ENCODE measurements at regions not wholly inside any gene's neighbourhood (a gene's known extent, or its start where the extent isn't known, plus 50 kb on each side); places are given as distances from the start of the nearest gene placed in this dataset.

GRCh38 chr3:181764544-181764943, 52.8 kb downstream of the SOX2 start:
- FAIRE-seq: no peak

- no peak for FAIRE-seq
These were observed 58.6 kb downstream of the SOX2 start for GRCh38 chr3:181770296-181770695.

GRCh38 chr3:181771120-181771519, 59.4 kb downstream of the SOX2 start:
- FAIRE-seq: no peak

- FAIRE-seq: no peak
These were observed 60.4 kb downstream of the SOX2 start for GRCh38 chr3:181772166-181772565.

GRCh38 chr3:181773921-181774320, 62.2 kb downstream of the SOX2 start:
- no peak for FAIRE-seq

- FAIRE-seq: no peak
These were observed 70.7 kb downstream of the SOX2 start for GRCh38 chr3:181782306-181782954.

- FAIRE-seq: no peak
These were observed 78.8 kb downstream of the SOX2 start for GRCh38 chr3:181790561-181790960.

- no peak for FAIRE-seq
These were observed 79.6 kb downstream of the SOX2 start for GRCh38 chr3:181791056-181791955.

- FAIRE-seq: no peak
These were observed 81.3 kb downstream of the SOX2 start for GRCh38 chr3:181793006-181793405.

- no peak for FAIRE-seq
These were observed 82.5 kb downstream of the SOX2 start for GRCh38 chr3:181794011-181794790.

GRCh38 chr3:181796641-181797040, 84.9 kb downstream of the SOX2 start:
- no peak for FAIRE-seq

- no peak for FAIRE-seq
These were observed 85.7 kb downstream of the SOX2 start for GRCh38 chr3:181797431-181797830.

- FAIRE-seq: no peak
These were observed 94.0 kb downstream of the SOX2 start for GRCh38 chr3:181805703-181806102.

- FAIRE-seq: no peak
These were observed 96.3 kb downstream of the SOX2 start for GRCh38 chr3:181808053-181808452.

- no peak for FAIRE-seq
These were observed 112.0 kb downstream of the SOX2 start for GRCh38 chr3:181823716-181824115.

- no peak for FAIRE-seq
These were observed 113.2 kb downstream of the SOX2 start for GRCh38 chr3:181824961-181825360.

GRCh38 chr3:181839039-181839915, 127.6 kb downstream of the SOX2 start:
- FAIRE-seq: no peak

- FAIRE-seq: no peak
These were observed 128.2 kb downstream of the SOX2 start for GRCh38 chr3:181839916-181840297.

- FAIRE-seq: no peak
These were observed 132.5 kb downstream of the SOX2 start for GRCh38 chr3:181844211-181844610.

- no peak for FAIRE-seq
These were observed 135.6 kb downstream of the SOX2 start for GRCh38 chr3:181847276-181847675.

- FAIRE-seq: no peak
These were observed 139.3 kb downstream of the SOX2 start for GRCh38 chr3:181851063-181851462.

GRCh38 chr3:181855825-181856224, 144.1 kb downstream of the SOX2 start:
- no peak for FAIRE-seq

- FAIRE-seq: no peak
These were observed 147.8 kb downstream of the SOX2 start for GRCh38 chr3:181859518-181859917.

Data from A204.1 (cell line).